Prostate gland (tissue), 2 donors: ENCODE measurements at regions not wholly inside any gene's neighbourhood (a gene's known extent, or its start where the extent isn't known, plus 50 kb on each side); places are given as distances from the start of the nearest gene placed in this dataset.

ENCODE experiments used
- DNase-seq: peaks from one replicate; pipeline ENCODE4 v3.0.0-alpha.2; 2019; ENCODE audit warnings: low spot score
- H3K27ac ChIP-seq, 2 donors: fragments of 200-600 bp; sonication (generic); 2 replicates each; pipeline ENCODE4 v1.5.1; 2017 to 2019
- H3K27me3 ChIP-seq: fragments of 200-600 bp; sonication (generic); replicated peaks from 2 replicates; pipeline ENCODE4 v1.5.1; 2019; ENCODE audit not compliant: insufficient read depth
- H3K36me3 ChIP-seq, 2 donors: fragments of 200-600 bp; sonication (generic); 1 replicate in 1 of 2; 2 replicates in 1 of 2; pipeline versions ENCODE4 v1.5.1 to v1.8.1; 2017 to 2019
- H3K4me1 ChIP-seq: fragments of 200-600 bp; sonication (generic); replicated peaks from 2 replicates; pipeline ENCODE4 v1.5.1; 2019
- H3K4me3 ChIP-seq, 2 donors: fragments of 200-600 bp; sonication (generic); 2 replicates each; pipeline ENCODE4 v1.5.1; 2017 to 2019
- H3K9me3 ChIP-seq: fragments of 200-600 bp; sonication (generic); 2 replicates; pipeline ENCODE4 v1.5.1; 2017
- POLR2A ChIP-seq: fragments of 450-650 bp; IDR thresholded peaks from one replicate; pipeline ENCODE4 v1.6.1; 2016; ENCODE audit warnings: antibody characterized with exemption, mild to moderate bottlenecking
- POLR2AphosphoS5 ChIP-seq: sonication (generic); formaldehyde crosslinking; IDR thresholded peaks from one replicate; pipeline ENCODE4 v1.6.1; 2017; ENCODE audit warnings: antibody characterized with exemption
- WGBS: methylation state at CpG from one replicate; pipeline ENCODE4 v1.1.5; 2018; 5-methylcytosine and 5-hydroxymethylcytosine counted together
- intact Hi-C: fragments of 100-400 bp; cut with DNase I; formaldehyde crosslinking; loops from one replicate; pipeline ENCODE4 v1.14.2; 2022
- TF ChIP-seq, protein P1 (sequence below), 4 experiments: fragments of 200-600 bp in 2 of 4; fragments of 450-650 bp in 2 of 4; sonication (generic) in 2 of 4; IDR thresholded peaks; 1 replicate in 3 of 4; 2 replicates in 1 of 4; pipeline ENCODE4 v1.5.1; 2016 to 2019; ENCODE audit warnings: antibody characterized with exemption in 4 of 4, mild to moderate bottlenecking in 2 of 4, moderate library complexity in 2 of 4

DNA sequence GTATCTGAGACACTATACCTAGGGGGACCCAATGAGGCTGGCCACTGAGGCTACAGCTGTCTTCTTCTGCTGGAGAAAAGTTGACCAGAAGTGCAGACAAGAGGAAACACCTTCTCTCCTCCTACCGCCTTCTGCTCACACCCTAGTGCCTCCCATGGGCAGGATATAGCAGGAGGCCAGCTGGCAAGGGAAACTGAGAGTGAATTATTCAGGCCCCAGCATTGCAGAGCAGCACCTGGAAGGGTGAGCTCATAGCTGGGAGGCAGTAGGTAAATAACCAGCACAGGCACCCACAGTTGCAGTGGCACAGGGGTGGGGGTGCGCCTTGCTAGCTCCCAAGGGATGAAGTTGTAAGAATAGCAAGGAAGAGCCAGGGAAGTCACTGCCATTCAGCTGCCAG lies 267.4 kb upstream of the NCAM1 start:
- H3K9me3 ChIP-seq, result no peaks in the 10 kb centered on the region
- no peaks in the 10 kb centered on the region for H3K36me3 ChIP-seq
- DNase-seq, result no peak
- WGBS, result 93% methylated on average over 2 of the region's 2 CpGs
- H3K27me3 ChIP-seq, result no peaks in the 10 kb centered on the region
- H3K4me3 ChIP-seq, result no peak overlapping the region
- no peak overlapping the region for H3K27ac ChIP-seq
- TF ChIP-seq POLR2AphosphoS5 (no peak), POLR2A (no peak)
- TF ChIP-seq, protein P1, sequence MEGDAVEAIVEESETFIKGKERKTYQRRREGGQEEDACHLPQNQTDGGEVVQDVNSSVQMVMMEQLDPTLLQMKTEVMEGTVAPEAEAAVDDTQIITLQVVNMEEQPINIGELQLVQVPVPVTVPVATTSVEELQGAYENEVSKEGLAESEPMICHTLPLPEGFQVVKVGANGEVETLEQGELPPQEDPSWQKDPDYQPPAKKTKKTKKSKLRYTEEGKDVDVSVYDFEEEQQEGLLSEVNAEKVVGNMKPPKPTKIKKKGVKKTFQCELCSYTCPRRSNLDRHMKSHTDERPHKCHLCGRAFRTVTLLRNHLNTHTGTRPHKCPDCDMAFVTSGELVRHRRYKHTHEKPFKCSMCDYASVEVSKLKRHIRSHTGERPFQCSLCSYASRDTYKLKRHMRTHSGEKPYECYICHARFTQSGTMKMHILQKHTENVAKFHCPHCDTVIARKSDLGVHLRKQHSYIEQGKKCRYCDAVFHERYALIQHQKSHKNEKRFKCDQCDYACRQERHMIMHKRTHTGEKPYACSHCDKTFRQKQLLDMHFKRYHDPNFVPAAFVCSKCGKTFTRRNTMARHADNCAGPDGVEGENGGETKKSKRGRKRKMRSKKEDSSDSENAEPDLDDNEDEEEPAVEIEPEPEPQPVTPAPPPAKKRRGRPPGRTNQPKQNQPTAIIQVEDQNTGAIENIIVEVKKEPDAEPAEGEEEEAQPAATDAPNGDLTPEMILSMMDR (IDR thresholded peaks at IDR 0.05), result no peak
- H3K4me1 ChIP-seq, result no peaks in the 10 kb centered on the region
- intact Hi-C loops, result no loop called here

DNA sequence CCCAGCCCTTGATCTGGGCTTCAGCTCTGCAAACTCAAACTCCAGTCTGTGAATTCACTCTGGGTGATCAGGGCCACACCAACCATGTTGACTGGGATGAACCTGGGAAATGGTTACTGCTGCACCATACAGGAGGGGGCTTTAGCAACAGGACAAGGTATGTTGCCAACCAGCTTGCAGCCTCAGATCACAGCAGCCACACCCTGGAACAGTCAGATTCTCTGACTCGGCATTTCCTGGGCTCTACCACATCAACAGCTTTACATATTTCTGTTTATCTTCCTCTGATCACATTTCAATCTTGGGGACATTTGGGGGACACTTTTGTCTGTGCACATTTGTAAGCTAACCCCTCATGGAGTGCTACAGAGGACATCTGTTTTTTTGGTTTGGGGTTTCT lies 267.0 kb upstream of the NCAM1 start:
- TF ChIP-seq, protein P1 (IDR thresholded peaks at IDR 0.05), result no peak
- no peak overlapping the region for H3K4me3 ChIP-seq
- WGBS, result 83% methylated on average over 1 of the region's 1 CpG
- DNase-seq, result no peak
- intact Hi-C loops, result no loop called here
- no peaks in the 10 kb centered on the region for H3K9me3 ChIP-seq
- no peaks in the 10 kb centered on the region for H3K36me3 ChIP-seq
- no peaks in the 10 kb centered on the region for H3K27me3 ChIP-seq
- H3K27ac ChIP-seq, result no peak overlapping the region
- no peaks in the 10 kb centered on the region for H3K4me1 ChIP-seq

DNA sequence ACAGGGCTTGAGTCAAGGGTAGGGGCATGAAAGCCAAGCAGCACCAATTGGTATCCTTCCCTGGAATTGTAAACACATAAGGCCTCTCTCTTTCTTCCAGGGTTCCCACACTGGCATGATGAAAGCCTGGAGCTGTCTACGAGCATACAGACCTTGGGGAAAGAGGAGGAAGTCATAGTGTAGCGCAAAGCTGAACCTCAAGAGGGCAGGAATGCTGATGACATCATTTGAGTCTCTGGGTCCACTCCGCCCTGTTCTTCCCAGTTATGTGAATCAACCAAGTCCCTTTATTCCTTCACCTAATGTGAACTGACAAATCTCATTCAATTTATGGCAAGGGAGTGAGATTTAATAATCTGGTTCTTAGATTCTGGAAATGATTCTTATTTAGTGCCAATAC lies 266.4 kb upstream of the NCAM1 start:
- Histone ChIP-seq H3K36me3 (no peaks in the 10 kb centered on the region), H3K4me3 (no peak overlapping the region), H3K9me3 (no peaks in the 10 kb centered on the region), H3K27ac (no peak overlapping the region), H3K4me1 (no peaks in the 10 kb centered on the region), H3K27me3 (no peaks in the 10 kb centered on the region)
- no peak for DNase-seq
- WGBS, result 93% methylated on average over 3 of the region's 3 CpGs
- intact Hi-C loops, result no loop called here
- TF ChIP-seq, protein P1 (IDR thresholded peaks at IDR 0.05), result no peak
- no peak for TF ChIP-seq POLR2AphosphoS5
- TF ChIP-seq POLR2A, result no peak

DNA sequence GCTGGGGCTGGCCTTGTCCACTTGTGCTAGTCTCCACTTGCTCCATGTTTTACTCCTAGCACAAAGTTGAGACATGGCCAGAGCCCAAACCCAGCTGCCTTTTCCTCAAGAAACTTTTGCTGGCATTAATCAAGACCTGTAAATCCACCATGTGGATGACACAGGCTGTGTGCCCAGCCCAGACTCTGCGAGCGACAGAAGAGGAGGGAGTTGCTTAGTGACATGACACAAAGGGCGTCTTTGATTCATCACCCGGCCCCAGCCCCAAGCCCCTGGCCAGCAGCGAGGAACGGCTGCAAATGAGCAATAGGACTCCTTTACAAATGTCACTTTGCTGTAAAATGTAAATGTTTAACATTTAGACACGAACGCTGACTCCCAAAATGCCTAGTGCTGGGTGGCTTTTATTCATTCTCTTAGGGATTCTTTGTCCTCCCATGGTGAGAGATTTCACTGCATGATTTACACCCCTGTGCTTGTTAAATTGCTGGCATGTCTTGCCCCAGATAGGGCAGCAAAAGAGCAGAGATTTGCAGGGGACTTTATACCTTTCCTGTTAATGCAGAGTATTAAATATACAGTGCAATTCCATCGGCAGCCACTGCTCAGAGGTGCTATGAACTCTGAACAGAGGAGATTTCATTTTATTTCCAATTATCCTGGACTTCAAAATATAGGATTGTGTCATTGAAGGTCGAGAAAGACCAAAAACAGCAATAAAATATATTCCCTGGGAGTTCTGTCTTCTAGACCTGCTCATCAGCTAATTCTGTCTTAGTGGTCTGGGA lies 263.6 kb upstream of the NCAM1 start:
- H3K4me1 ChIP-seq, result no peaks in the 10 kb centered on the region
- H3K27ac ChIP-seq, result no peak overlapping the region
- TF ChIP-seq POLR2A (no peak), POLR2AphosphoS5 (no peak)
- TF ChIP-seq, protein P1 (IDR thresholded peaks at IDR 0.05), result no peak
- no peaks in the 10 kb centered on the region for H3K27me3 ChIP-seq
- no peaks in the 10 kb centered on the region for H3K9me3 ChIP-seq
- no peak for DNase-seq
- 15% methylated on average over 10 of the region's 10 CpGs for WGBS
- H3K4me3 ChIP-seq, result no peak overlapping the region
- intact Hi-C loops, result no loop called here
- H3K36me3 ChIP-seq, result no peaks in the 10 kb centered on the region

DNA sequence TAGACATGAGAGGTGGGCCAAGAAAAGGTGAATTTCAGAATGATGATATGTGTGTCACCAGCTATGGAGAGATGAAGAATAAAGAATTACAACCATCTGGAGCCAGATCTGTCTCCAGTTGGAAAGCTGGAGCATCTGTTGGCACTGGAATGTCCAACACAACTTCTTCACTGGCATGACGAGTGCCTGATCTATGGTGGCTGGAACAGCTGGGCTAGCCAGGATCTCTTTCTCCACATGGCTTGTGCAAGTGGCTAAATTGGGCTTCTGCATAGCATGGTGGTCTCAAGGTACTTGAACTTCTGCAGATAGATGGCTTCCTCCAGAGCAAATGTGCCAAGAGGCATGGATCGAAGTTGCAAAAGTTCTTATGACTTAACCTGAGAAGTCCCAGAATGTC lies 256.1 kb upstream of the NCAM1 start:
- DNase-seq, result no peak
- no peaks in the 10 kb centered on the region for H3K4me1 ChIP-seq
- no peaks in the 10 kb centered on the region for H3K9me3 ChIP-seq
- no peaks in the 10 kb centered on the region for H3K36me3 ChIP-seq
- TF ChIP-seq, protein P1 (IDR thresholded peaks at IDR 0.05), result no peak
- TF ChIP-seq POLR2A (no peak), POLR2AphosphoS5 (no peak)
- WGBS, result 92% methylated on average over 2 of the region's 2 CpGs
- H3K4me3 ChIP-seq, result no peak overlapping the region
- H3K27me3 ChIP-seq, result no peaks in the 10 kb centered on the region
- intact Hi-C loops, result no loop called here
- H3K27ac ChIP-seq, result no peak overlapping the region
